ENCODE measurements at regions not wholly inside any gene's neighbourhood (a gene's known extent, or its start where the extent isn't known, plus 50 kb on each side); places are given as distances from the start of the nearest gene placed in this dataset.

- no peak for TF ChIP-seq CTCF (IDR thresholded peaks at IDR 0.05)
Observed at GRCh38 chr12:42701084-42701483, 111.5 kb upstream of the PRICKLE1 start.

GRCh38 chr12:42698213-42698612 lies 108.7 kb upstream of the PRICKLE1 start:
- TF ChIP-seq CTCF (IDR thresholded peaks at IDR 0.05), result no peak

DNA sequence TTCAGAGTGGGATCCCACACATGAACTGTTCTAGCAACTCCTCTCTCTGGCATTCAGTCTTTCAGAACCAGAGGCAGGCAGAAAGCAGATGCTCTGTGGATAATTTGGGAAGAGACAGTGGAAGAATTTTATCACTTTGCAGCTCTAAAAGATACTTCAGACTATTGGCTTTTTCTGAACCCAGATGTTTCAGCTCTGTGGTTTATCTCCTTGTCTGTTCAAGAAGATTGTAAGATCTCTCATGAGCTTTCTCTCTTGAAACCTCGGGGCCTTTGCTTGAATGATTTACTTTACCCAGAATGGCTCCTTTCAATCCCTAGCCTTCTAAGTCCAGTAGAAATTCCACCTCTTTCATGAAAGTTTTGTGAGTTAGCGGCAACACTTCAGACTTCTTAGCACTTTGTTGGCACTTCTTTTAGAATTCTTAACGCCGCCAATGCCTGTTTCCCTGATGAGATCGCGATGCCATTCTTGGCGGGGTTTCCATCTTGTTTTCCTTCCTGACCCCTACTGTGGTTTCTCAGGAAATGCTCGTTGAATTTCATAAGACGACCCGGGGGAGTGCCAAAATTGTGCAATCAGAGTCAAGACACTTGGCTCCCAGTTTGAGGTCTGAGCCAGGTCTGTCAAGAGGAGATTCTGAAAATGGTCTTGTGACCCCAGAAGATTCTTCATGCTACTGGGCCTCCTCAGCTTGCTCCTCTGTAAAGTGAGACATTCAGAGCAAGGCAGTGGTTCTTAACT lies 107.0 kb upstream of the PRICKLE1 start:
- TF ChIP-seq CTCF (IDR thresholded peaks at IDR 0.05), result no peak

DNA sequence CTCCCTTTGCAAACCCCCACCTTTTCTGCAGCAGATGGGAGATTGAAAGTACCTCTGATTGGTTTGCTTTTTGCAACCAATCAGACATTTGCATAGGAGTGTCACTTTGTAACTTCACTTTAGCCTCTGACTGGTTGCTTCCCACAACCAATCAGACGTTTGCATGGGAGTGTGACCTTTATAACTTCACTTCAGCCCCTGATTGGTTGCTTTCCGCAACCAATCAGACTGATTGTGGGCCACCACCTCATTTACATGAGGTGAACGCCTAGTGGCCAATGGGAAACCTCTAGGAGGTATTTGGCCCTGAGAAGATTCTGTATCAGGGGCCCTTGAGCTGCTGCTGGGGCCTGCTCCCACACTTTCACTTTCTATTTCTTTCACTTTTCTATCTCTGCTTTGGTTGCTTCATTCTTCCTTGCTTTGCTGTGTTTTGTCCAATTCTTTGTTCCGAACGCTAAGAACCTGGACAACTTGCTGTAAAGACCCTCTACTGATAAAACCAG lies 106.0 kb upstream of the PRICKLE1 start:
- TF ChIP-seq CTCF (IDR thresholded peaks at IDR 0.05), result no peak

GRCh38 chr12:42692749-42693148 lies 103.2 kb upstream of the PRICKLE1 start:
- no peak for TF ChIP-seq CTCF (IDR thresholded peaks at IDR 0.05)

DNA sequence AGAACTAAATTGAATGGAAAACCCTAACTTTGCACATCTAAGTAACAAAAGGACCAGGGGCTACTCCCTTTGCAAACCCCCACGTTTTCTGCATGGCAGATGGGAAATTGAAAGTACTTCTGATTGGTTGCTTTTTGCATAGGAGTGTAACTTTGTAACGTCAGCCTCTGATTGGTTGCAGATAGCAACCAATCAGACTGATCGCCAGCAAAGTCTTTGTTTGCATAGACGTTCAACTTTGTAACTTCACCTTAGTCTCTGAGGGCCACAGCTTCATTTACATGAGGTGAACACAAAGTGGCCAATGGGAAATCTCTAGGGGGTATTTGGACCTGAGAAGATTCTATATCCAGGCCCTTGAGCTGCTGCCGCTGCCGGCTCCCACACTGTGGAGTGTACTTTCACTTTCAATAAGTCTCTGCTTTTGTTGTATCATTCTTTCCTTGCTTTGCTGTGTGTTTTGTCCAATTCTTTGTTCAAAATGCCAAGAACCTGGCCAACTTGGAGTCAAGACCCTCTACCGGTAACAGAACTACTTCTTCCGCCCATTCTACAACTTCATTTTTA lies 102.5 kb upstream of the PRICKLE1 start:
- TF ChIP-seq CTCF (IDR thresholded peaks at IDR 0.05), result no peak

GRCh38 chr12:42690264-42690663 lies 100.7 kb upstream of the PRICKLE1 start:
- no peak for TF ChIP-seq CTCF (IDR thresholded peaks at IDR 0.05)
